Iris pigment epithelial cell (primary cell): ENCODE measurements at regions not wholly inside any gene's neighbourhood (a gene's known extent, or its start where the extent isn't known, plus 50 kb on each side); places are given as distances from the start of the nearest gene placed in this dataset.

Experiments
- DNase-seq: peaks from one replicate; pipeline ENCODE4 v3.0.0-alpha.2; 2011; ENCODE audit warnings: low read depth

DNA sequence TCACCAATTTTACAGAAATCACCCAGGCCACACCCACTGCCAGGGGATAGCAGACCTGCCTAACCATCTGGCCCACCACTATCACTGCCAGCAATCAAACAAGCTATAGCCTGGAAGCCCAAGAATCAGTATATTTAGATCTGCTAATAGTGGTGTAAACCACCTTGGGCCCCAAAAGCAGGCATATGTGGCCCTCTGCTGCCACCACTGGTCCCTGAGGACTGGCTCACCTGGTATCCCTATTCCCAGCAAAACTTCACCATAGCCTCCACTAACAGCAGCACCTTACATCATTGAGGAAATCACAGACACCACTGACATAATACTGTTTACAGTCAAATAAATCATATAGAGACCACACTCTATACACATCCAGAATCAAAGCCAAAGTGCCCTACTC lies 880.4 kb upstream of the MAN1A1 start:
- no peak for DNase-seq

DNA sequence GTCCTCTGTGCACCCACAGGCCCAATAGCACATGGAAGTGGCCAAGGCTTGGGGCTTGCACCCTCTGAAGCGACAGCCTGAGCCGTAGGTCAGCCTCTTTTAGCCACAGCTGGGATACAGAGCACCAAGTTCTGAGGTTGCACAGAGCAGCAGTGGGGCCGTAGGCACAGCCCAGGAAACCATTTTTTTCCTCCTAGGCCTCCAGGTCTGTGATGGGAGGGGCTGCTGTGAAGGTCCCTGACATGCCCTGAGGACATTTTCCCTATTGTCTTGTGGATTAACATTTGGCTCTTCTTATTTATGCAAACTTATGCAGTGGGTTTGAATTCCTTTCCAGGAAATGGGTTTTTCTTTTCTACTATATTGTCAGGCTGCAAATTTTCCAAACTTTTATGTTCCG lies 878.7 kb upstream of the MAN1A1 start:
- DNase-seq = no peak

DNA sequence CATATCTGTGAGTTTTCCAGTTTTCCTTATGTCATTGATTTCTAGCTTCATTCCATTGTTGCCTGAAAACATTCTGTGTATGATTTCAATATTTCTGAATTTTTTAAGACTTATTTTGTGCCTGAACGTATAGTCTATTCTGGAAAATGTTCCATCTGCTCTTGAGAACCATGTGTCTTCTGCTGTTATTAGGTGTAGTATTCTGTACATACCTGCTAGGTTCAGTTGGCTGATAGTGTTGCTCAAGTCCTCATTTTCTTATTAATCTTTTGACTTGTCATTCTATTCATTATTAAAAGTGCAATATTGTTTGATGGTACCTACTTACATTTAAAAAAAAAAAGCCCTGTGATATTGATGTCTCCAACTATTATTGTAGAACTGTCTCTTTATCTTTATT lies 869.8 kb upstream of the MAN1A1 start:
- DNase-seq = no peak

DNA sequence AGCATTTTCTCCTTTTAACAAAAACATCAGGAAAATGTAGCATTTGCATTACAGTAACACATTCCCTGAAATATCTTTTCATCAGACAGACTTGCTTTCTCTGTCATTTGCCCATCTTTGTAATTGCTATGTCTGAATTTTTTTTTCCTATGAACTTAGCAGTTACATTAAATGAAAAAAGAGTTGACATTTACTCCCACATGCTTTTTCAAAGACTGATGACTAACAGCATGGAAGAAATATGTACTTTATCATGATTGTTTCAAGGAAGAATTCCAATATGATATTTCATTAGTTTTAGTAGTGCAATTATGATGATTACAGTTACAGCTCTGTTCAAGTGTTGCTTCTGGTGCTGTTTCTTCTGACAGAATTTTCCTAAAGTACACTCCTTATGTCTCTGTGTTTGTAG lies 864.5 kb upstream of the MAN1A1 start:
- no peak for DNase-seq

DNA sequence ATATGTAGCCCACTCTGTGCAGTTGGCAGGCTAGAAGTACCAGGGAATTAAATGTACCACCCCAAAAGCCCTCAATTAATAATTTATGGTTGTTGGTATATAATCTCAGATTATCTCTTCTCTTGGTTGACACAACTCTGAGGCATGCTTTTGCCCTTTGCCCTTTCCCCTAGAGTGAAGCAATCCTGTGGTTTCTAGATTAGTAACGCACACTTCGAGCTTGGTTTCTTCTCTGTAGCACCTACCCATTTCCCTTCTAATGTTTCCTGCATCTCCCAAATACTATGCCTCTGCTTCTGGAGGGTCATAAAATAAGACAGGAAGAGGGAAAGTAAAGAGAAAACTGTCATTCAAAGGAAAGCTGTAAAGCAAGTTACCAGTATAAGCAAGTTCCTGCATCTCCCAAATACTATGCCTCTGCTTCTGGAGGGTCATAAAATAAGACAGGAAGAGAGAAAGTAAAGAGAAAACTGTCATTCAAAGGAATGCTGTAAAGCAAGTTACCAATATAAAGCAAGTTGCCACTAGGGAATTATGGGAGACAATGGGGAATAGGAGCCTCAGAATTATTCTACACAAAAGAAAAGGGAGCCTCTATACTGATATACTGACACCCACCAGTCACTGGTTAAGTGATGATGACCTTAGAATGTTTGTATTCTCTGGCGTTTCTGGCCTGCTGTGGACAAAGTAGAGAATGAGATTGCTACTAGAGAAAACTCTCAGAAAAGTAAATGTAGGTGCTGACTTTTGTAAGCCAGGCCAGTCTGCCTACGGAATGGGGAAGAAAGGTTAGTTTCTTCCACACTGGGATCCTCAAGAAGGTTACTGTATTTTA lies 862.6 kb upstream of the MAN1A1 start:
- no peak for DNase-seq

DNA sequence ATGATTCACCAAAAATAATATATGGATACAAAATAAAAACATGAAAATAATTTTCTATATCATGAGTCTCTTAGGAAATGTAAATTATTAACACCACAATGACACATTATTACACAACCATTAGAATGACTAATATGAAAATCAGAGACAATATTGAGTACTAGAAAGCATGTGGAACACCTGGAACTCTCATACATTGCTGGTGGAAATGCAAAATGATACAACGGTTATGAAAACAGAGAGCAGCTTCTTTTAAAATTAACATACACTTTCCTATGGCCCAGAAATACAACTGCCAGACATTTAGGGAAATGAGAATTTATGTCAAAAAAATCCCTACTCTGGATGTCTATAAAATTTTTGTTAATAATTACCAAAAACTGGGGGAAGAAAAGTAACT lies 853.3 kb upstream of the MAN1A1 start:
- DNase-seq = no peak

DNA sequence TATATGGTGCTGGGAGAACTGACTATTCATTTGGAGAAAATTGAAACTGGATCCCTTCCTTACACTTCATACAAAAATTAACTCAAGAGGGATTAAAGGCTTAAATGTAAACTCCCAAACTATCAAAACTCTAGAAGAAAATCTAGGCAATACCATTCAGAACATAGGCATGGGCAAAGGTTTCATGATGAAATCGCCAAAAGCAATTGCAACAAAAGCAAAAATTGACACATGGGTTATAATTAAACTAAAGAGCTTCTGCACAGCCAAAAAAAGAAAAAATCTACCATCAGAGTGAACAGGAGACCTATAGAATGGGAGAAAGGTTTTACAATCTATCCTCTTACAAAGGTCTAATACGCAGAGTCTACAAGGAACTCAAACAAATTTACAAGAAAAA lies 851.3 kb upstream of the MAN1A1 start:
- no peak for DNase-seq

DNA sequence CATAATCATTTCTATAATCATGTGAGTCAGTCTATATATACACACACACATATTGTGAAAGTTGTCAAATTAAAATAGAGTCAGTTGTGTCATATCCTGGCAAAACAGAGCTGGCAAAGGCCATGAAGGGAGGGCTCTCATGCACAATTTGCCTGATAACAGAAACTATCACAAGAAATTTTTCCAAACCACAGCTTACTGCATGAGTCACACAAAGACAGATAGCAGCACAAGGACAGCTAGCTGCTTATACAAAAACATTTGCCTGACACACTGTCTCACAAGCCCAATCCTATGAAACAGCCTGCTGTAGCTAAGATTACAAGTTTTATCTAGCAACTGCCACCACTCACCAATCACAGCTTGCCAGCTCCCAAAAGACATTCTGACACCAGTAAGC lies 848.5 kb upstream of the MAN1A1 start:
- DNase-seq = peak; percentile 38

DNA sequence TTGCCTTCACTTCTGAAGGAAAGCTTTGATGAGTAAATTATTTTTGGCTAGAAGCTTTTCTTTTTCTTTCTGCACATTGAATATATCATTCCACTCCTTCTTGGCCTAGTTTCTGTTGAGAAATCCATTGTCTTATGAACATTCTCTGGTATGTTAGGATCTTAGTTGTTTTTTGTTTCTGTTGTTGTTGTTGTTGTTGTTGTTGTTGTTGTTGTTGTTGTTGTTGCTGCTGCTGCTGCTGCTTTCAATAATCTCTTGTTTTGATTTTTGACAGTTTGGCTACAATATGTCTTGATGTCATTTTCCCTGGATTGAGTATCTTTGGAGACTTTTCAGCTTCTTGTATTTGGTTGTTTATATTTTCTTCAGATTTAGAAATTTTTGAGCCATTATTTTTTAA lies 836.5 kb upstream of the MAN1A1 start:
- DNase-seq = no peak

DNA sequence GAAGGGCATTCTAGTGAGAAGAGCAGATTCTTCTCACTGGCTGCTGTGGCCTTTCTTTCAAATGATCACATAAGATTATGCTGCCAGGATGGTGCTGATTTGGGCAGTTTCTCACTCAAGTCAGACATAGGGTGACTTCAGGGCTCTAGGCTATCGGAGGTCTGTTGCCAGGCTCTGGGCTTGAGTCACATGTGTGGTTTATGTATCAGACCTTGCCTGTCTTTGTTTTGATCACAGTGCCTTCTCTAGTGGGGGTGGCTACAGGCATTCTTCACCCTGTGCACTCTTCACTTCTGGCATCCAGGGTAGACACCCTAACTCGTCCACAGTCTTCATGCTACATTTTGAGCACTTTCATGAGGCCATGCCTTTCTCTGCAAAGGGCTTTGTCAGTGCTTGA lies 823.7 kb upstream of the MAN1A1 start:
- DNase-seq = no peak

DNA sequence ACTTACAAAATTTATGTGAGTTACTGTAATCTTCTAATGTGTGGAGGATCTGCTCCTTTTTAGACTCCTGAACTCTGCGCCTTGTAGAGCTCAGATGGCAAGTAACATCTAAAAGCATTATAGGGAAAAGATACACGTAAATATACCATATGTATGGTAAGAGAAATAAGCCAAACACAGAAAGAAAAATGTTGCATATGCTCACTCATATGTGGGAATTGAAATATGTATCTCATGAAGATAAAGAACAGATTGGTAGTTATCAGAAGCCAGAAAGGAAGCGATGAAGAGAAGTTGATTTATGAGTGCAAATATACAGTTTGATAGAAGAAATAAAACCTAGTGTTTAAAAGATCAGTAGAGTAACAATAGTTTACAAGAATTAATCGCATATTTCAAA lies 815.0 kb upstream of the MAN1A1 start:
- DNase-seq = no peak

DNA sequence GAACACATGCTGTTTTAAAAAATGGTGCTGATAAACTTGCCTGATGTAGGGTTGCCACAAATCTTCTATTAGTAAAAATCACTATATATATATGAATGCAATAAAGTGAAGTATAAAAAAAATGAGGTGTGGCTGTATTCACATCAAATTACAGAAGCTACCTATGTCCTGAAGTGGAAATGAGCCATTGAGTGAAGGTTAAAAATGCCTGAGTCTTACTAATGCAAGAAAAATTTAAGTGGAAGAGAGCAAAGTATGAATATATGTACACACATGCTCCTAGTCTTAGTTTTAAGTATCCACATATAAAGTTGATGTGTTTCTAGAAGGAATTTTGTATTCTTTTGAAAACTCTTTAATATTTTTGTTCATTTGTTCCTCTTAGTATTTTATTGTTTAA lies 808.3 kb upstream of the MAN1A1 start:
- DNase-seq = no peak

DNA sequence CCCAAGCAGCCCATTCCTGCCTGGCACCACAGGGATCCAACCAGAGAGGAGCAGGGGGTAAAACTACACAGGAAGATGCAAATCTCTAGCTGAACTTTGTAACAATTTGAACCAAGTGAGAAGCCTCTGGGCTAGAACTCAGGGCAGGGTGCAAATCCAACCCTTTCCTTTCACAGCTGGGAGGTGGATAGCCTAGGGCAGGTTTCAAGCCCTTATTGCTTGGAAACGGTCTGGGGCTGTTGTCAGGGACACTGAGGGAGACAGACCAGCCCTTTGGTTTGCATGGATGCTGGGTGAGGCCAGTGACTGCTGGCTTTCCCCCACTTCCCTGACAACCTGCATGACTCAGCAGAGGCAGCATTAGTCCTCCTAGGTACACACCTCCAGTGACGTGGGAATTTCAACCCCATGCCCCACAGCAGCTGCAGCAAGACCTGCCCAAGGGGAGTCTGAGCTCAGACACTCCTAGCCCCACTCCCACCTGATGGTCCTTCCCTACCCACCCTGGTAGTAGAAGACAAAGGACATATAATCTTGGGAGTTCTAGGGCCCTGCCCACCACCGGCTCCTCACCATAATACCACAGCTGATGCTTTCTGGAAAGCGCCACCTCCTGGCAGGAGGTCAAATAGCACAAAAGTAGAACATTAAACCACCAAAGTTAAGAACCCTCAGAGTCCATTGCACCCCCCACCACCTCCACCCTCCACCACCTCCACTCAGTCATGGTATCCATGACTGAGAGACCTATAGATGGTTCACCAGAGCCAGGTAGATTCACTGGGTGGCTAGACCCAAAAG lies 797.7 kb upstream of the MAN1A1 start:
- DNase-seq = no peak

DNA sequence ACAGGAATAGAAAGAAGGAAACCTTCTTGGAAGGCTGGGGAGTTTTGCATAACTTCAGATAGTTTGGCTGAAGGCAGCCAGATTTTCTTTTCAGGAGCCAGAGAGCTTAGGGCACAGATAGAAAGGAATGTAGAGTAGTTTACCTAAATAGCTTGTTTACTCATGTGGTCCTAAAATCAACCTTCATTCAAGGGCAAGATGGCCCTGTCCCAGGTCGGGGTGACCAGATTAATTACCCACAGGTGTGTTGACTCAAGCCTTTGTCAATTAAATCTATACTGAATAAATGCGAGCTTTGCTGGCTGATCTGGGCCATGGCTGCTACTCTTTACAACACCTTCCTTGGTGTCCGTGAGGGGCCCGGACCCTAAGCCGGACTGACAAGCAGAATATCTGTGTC lies 792.0 kb upstream of the MAN1A1 start:
- no peak for DNase-seq

DNA sequence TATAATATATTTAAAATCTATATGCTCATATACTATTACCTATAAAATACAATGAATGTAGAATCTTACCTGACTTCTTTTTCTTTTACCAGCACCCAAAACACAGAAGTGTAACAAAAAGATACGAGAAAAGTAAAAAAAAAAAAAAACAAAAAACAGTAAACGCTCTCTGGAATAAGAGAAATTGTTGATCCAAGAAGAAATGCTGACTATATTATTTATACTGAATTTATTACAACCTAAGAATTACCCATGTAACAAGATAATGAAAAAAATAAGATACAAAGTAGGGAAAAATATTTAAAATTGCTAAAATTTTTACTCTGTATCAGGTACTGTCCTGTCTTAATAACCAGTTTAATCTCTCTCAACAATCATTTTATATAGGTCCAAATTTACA lies 787.9 kb upstream of the MAN1A1 start:
- DNase-seq = no peak

DNA sequence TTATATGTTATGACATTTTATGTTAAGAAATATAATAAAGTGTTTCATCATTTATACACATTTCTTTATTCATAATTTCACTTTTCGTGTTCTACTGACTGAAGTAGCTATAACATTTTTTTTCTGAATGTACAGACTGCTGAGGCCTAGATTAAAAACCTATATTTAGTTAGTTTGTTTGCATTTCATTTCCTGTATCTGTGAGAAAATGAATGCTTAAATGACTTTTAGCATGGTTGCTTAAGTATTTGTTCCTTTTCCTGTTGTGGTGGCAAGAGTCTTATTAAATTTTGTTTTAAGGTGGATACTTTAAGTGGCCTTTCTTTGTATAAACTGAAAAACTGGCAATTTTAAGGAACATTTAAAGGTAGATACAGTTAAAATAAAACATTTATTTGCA lies 779.7 kb upstream of the MAN1A1 start:
- no peak for DNase-seq

DNA sequence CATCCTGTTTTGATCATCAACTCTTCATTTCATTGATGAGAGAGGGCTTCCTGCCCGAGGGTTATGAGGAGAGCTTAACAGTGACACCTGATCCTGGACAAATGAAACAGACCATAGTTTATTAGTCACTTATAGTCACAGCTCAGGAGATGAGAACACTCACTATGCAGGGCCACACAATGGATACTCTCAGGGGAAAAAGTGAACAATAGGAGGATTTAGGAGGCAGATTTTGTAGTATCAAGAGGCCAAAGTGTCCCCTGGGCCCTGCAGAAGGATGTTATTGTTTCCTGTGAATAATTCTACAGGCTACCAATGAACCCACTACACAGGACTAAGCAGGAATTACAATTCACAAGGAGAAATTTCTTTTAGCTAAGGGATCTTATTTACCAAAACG lies 772.8 kb upstream of the MAN1A1 start:
- DNase-seq = no peak

DNA sequence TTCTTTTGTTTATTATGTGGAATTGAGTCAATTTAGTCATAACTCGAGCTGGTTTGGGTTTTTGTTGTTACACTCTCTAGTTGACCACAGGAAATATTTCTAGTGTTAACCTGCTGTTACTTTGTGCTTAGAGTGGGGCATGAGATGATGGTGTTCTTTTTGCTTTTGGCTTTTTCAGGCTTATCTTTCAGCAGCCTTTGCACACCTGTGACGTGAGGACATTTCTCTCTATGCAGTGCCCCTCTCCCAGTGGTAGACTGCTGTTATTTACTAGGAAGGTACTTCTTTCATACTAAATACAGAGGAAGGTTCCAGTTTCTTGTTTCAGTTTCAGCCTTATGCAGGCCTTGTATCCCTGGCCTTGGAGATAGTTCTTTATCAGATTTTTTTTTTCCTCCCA lies 766.8 kb upstream of the MAN1A1 start:
- DNase-seq = no peak

DNA sequence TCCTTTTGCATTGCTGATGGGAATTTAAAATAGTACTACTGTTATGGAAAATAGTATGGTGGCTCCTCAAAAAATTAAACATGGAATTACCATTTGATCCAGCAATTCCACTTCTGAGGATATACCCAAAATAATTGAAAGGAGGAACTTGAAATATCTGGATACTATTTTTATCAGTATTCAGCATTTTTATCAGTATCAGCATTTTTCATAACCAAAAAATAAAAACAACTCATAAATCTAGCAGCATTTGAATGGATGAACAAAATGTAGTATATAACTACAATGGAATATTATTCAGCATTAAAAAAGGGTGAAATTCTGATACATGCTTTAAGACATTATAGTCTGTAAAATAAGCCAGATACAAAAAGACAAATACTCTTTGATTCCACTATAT lies 763.4 kb upstream of the MAN1A1 start:
- no peak for DNase-seq

DNA sequence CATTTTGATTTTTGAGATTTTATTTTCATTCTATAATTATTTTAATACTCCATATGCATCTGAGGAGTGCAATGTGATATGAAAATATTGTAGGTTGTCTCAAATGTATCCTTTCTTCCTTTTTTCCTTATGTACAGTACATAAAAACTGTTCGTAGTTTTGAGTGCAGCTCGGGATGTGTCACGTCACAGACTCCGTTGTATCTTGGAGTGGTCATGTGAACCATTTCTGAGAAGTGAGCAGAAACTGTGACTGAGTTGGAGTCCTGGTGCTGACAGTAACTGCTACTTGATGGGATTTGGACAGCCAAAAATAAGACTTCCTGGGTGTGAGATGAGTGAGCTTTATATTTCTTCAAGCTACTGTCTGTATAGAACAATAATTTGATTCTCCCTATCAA lies 761.4 kb upstream of the MAN1A1 start:
- DNase-seq = no peak

DNA sequence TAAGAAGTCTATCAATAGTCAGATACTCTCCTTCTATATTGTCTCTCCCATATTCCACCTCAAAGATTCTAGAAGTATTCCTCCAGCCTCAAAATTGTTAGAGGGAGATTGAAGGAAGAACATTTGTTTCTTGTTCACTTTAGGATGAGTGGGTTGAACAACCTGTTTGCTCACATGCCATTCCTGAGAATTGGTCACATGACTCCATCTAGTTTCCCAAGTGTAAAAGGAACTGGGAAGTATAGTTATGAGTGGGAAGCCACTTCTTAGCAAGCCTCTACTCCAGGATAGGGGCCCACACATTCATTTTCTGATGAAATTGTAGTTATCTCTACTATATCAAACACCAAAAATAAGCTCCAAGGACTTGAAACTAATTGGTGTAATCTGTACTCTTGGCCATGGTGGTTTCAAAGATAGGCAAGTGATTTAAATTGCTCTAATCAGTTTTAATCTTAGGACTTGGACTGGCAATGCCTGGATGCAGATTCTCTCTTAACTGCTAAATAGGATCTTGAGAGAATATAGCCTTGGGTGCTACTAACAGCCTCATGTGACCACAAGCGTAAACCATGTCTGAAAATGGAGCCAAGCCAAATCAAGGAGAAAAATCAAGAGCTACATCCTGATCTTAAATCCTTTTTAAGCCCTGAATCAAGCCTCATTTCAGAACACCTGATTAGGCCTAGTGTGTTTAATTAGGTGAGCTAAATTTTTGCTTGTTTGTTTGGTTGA lies 758.7 kb upstream of the MAN1A1 start:
- DNase-seq = no peak

DNA sequence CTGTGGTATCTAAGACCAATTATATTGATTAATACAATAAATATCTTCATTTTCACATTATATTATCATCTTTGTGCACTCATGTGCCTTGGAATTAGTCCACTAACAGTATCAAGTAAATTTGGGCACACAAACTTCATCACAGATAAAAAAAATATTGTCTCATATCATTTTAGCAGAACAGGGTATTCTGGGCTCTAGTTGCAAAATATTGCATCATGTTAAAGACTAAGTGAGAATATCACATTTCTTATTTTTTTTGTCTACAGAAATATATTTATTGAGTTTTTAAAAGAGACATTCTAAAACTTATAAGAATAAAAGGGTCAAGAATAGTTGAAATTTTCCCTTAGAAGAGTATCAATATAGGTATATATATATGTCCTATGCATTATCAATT lies 754.1 kb upstream of the MAN1A1 start:
- DNase-seq = no peak

DNA sequence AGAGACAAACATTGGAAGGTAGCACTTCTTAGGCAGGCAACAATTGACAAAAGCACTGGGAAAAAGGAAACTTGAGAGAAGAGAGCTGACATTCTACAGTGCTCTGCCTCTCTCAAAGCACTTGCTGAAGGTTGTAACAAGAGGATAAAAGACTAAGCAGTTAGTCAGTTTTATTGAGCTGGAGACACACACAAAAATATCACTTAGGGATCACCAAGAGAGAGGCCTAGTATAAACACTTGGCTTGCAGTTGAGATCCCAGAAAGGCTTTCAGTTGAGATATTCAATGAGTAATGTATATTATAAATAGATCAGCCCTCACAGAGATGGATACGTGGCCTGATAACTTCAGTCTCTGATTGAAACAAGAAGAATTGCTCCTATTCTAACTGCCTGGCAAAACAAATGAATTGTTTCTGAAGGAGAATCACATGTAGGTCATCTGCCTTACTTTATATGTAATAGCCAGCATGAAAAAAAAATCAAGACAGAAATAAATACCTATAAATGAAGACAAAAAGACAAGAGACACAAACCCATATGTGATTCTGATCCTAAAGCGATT lies 747.2 kb upstream of the MAN1A1 start:
- no peak for DNase-seq
